Endothelial cell of umbilical vein (primary cell): ENCODE measurements at regions not wholly inside any gene's neighbourhood (a gene's known extent, or its start where the extent isn't known, plus 50 kb on each side); places are given as distances from the start of the nearest gene placed in this dataset.

ENCODE experiments used
- BruUV-seq: library from RNA; stranded (reverse); fragments of 400-500 nt; replicated peaks from 2 replicates; lab custom pipeline; 2021; lab: Mats Ljungman, UMichigan
- CTCF ChIA-PET: fragments of 300-600, 350-600 bp; sonication (Branson Sonifier 250); formaldehyde crosslinking; loops from one replicate; lab custom pipeline; 2021; ENCODE audit warnings: antibody characterized with exemption, inconsistent platforms; lab: Charles Lee
- POLR2A ChIA-PET: fragments of 300-600, 350-600 bp; sonication (Branson Sonifier 250); formaldehyde crosslinking; loops from one replicate; lab custom pipeline; 2021; ENCODE audit warnings: antibody characterized with exemption, inconsistent platforms; lab: Charles Lee
- DNase-seq: peaks from one replicate; pipeline ENCODE4 v3.0.0-alpha.2; 2011; ENCODE audit warnings: low read depth, low spot score
- FAIRE-seq: peaks from 2 replicates; lab custom pipeline; 2011; peaks lifted over from hg19 to GRCh38; lab: Jason Lieb, UNC
- H2AFZ ChIP-seq: 2 replicates; pipeline ENCODE4 v1.6.0; 2012; ENCODE audit warnings: low read depth, low read length, control low read depth, inconsistent platforms
- H3K27ac ChIP-seq: 2 replicates; pipeline ENCODE4 v1.5.1; 2011; ENCODE audit warnings: low read depth, mild to moderate bottlenecking, control low read depth, low read length, moderate library complexity; ENCODE audit not compliant: insufficient read depth
- H3K27me3 ChIP-seq, 2 experiments: 2 replicates each; pipeline versions ENCODE4 v1.6.0 to v1.6.1; 2011; ENCODE audit warnings: low read length in 2 of 2, mixed read lengths in 1 of 2; ENCODE audit not compliant: control insufficient read depth in 2 of 2, insufficient read depth in 2 of 2
- H3K36me3 ChIP-seq, 2 experiments: 2 replicates in 1 of 2; 3 replicates in 1 of 2; pipeline ENCODE4 v1.5.1; 2011; ENCODE audit warnings: low read length in 2 of 2, mild to moderate bottlenecking in 1 of 2, moderate library complexity in 1 of 2; ENCODE audit not compliant: control insufficient read depth in 2 of 2, insufficient read depth in 2 of 2; ENCODE audit errors: extremely low read depth in 1 of 2
- H3K4me1 ChIP-seq: 3 replicates; pipeline ENCODE4 v1.5.1; 2011; ENCODE audit warnings: mild to moderate bottlenecking, low read length; ENCODE audit not compliant: control insufficient read depth, insufficient read depth; ENCODE audit errors: extremely low read depth
- H3K4me2 ChIP-seq: 2 replicates; pipeline ENCODE4 v1.6.1; 2011; ENCODE audit warnings: low read length, control low read depth, mixed read lengths; ENCODE audit not compliant: insufficient read depth
- H3K4me3 ChIP-seq, 3 experiments: fragments of 200-600 bp in 1 of 3; sonication (generic), shearing (Covaris generic) in 1 of 3; replicated peaks in 1 of 3; 2 replicates each; pipeline ENCODE4 v1.5.1; 2011 to 2016; ENCODE audit warnings: control low read depth in 3 of 3, low read length in 3 of 3, mild to moderate bottlenecking in 2 of 3, inconsistent platforms in 1 of 3, low read depth in 1 of 3, moderate library complexity in 1 of 3; ENCODE audit not compliant: insufficient read depth in 1 of 3
- H3K79me2 ChIP-seq: 2 replicates; pipeline ENCODE4 v1.6.0; 2012; ENCODE audit warnings: low read length, inconsistent platforms; ENCODE audit not compliant: control insufficient read depth, insufficient read depth
- H3K9ac ChIP-seq: replicated peaks from 2 replicates; pipeline ENCODE3; 2011; ENCODE audit warnings: low read length, control low read depth; ENCODE audit not compliant: insufficient read depth; ENCODE audit errors: extremely low read depth
- H3K9me1 ChIP-seq: replicated peaks from 3 replicates; pipeline ENCODE4 v1.6.0; 2011; ENCODE audit warnings: mild to moderate bottlenecking, low read length; ENCODE audit not compliant: control insufficient read depth, insufficient read depth; ENCODE audit errors: extremely low read depth
- H3K9me3 ChIP-seq: replicated peaks from 2 replicates; pipeline ENCODE4 v1.5.1; 2012; ENCODE audit warnings: low read length, inconsistent platforms; ENCODE audit not compliant: control insufficient read depth, insufficient read depth
- H4K20me1 ChIP-seq: replicated peaks from 2 replicates; pipeline ENCODE3; 2011; ENCODE audit warnings: mild to moderate bottlenecking, low read length; ENCODE audit not compliant: control insufficient read depth, insufficient read depth; ENCODE audit errors: extremely low read depth
- EZH2 ChIP-seq: IDR thresholded peaks from 2 replicates; pipeline ENCODE4 v1.6.1; 2012; ENCODE audit warnings: borderline replicate concordance, low read depth, mild to moderate bottlenecking, moderate library complexity, low read length, inconsistent platforms; ENCODE audit not compliant: severe bottlenecking
- FOS ChIP-seq: IDR thresholded peaks from 2 replicates; pipeline ENCODE4 v1.6.1; 2011; ENCODE audit warnings: mild to moderate bottlenecking, low read length, moderate library complexity, borderline replicate concordance; ENCODE audit not compliant: insufficient read depth
- GATA2 ChIP-seq: IDR thresholded peaks from 2 replicates; pipeline ENCODE4 v1.7.0; 2011; ENCODE audit warnings: low read depth, mild to moderate bottlenecking, moderate library complexity, mixed read lengths, low read length; ENCODE audit not compliant: insufficient read length, insufficient read depth
- JUN ChIP-seq: IDR thresholded peaks from 2 replicates; pipeline ENCODE4 v1.6.1; 2011; ENCODE audit warnings: borderline replicate concordance, low read depth; ENCODE audit not compliant: insufficient read length, insufficient read depth
- MYC ChIP-seq: IDR thresholded peaks from one replicate; pipeline ENCODE4 v1.6.1; 2011; ENCODE audit warnings: mild to moderate bottlenecking, low read depth, low read length
- POLR2A ChIP-seq: IDR thresholded peaks from 2 replicates; pipeline ENCODE4 v1.6.1; 2012; ENCODE audit warnings: low read depth, mild to moderate bottlenecking, control low read depth, low read length
- POLR2AphosphoS5 ChIP-seq: IDR thresholded peaks from 2 replicates; pipeline ENCODE4 v1.6.1; 2012; ENCODE audit warnings: low read depth, mild to moderate bottlenecking, control low read depth, low read length, moderate library complexity; ENCODE audit not compliant: insufficient read depth
- dilution Hi-C: fragments of 300-500 bp; cut with MboI; formaldehyde crosslinking; loops from one replicate; pipeline ENCODE4 v1.15.0; 2019; ENCODE audit warnings: low sequenced_read_pairs; ENCODE audit not compliant: extremely low pct_ligation_motif_present
- intact Hi-C: fragments of 100-400 bp; cut with micrococcal nuclease; formaldehyde crosslinking; loops from one replicate; pipeline ENCODE4 v1.10.0; 2022
- TF ChIP-seq, protein P1 (sequence below): IDR thresholded peaks from 2 replicates; pipeline ENCODE4 v1.6.1; 2011; ENCODE audit not compliant: insufficient read depth, insufficient read length
- TF ChIP-seq, protein P2 (sequence below), 2 donors: IDR thresholded peaks; 1 replicate in 1 of 2; 2 replicates in 1 of 2; pipeline ENCODE4 v1.5.1; 2011; ENCODE audit warnings: low read length in 2 of 2, mild to moderate bottlenecking in 2 of 2, moderate library complexity in 2 of 2, control low read depth in 1 of 2, inconsistent platforms in 1 of 2, low read depth in 1 of 2; ENCODE audit not compliant: insufficient read depth in 1 of 2; ENCODE audit errors: extremely low read depth in 1 of 2

DNA sequence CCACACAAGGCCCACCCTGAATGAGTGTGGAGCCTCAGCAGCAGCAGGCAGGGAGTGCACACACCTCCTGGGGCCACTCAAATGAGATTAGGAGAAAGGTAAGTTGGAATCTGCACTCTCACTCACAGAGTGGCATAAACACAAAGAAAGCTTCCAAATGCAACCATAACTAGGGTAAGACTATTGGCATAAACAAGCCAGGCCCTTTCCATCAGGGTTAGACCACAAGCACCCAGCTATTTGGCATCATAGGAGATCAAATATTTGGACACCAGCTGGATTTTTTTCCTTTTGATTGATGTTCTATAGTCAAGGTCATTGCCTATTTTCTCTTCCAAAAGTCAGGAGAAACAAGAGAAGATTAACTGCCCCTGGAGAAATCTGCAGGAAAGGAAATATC lies 471.5 kb downstream of the TXNL1 start:
- no peak overlapping the region for H3K4me2 ChIP-seq
- no peak overlapping the region for H3K27ac ChIP-seq
- no peaks in the 10 kb centered on the region for H3K9me1 ChIP-seq
- no peaks in the 10 kb centered on the region for H4K20me1 ChIP-seq
- peaks cover 7% of the 10 kb centered on the region for H3K4me1 ChIP-seq
- H2AFZ ChIP-seq = no peak overlapping the region
- BruUV-seq = no TSS peak
- H3K79me2 ChIP-seq = no peaks in the 10 kb centered on the region
- intact Hi-C loops (no loop called here), dilution Hi-C loops (no loop called here)
- DNase-seq (no peak), FAIRE-seq (no peak)
- TF ChIP-seq, protein P1, sequence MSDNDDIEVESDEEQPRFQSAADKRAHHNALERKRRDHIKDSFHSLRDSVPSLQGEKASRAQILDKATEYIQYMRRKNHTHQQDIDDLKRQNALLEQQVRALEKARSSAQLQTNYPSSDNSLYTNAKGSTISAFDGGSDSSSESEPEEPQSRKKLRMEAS = no peak
- TF ChIP-seq POLR2A (no peak), GATA2 (no peak), POLR2AphosphoS5 (no peak), FOS (no peak), MYC (no peak), JUN (no peak), EZH2 (no peak)
- TF ChIP-seq, protein P2, sequence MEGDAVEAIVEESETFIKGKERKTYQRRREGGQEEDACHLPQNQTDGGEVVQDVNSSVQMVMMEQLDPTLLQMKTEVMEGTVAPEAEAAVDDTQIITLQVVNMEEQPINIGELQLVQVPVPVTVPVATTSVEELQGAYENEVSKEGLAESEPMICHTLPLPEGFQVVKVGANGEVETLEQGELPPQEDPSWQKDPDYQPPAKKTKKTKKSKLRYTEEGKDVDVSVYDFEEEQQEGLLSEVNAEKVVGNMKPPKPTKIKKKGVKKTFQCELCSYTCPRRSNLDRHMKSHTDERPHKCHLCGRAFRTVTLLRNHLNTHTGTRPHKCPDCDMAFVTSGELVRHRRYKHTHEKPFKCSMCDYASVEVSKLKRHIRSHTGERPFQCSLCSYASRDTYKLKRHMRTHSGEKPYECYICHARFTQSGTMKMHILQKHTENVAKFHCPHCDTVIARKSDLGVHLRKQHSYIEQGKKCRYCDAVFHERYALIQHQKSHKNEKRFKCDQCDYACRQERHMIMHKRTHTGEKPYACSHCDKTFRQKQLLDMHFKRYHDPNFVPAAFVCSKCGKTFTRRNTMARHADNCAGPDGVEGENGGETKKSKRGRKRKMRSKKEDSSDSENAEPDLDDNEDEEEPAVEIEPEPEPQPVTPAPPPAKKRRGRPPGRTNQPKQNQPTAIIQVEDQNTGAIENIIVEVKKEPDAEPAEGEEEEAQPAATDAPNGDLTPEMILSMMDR (IDR thresholded peaks at IDR 0.05; ENCODE audit: extremely low read depth in 1 of 2, insufficient read depth in 1 of 2, low read depth in 1 of 2, low read length in 2 of 2) = no peak
- no peak overlapping the region for H3K9ac ChIP-seq
- no peaks in the 10 kb centered on the region for H3K27me3 ChIP-seq
- no peak overlapping the region for H3K4me3 ChIP-seq
- H3K9me3 ChIP-seq = no peaks in the 10 kb centered on the region
- CTCF ChIA-PET = interaction anchor here (0.6 to 1.8 kb wide), 3 partner anchors 32 to 1685 kb away, joined by 3 to 4 read pairs (median 3); no protein-coding TSS in a partner anchor
- POLR2A ChIA-PET = no interaction called here
- no peaks in the 10 kb centered on the region for H3K36me3 ChIP-seq
